IPS DF 19.7 (cell line): ENCODE measurements at regions not wholly inside any gene's neighbourhood (a gene's known extent, or its start where the extent isn't known, plus 50 kb on each side); places are given as distances from the start of the nearest gene placed in this dataset.
"Not testable (repeated sequence)": the region's sequence is repeated elsewhere in the genome, so short reads cannot be mapped to it uniquely, and the experiment has no call there.

Experiments
- DNase-seq: peaks from one replicate; pipeline ENCODE4 v3.0.0-alpha.2; 2013; ENCODE audit warnings: low read depth, low spot score

DNA sequence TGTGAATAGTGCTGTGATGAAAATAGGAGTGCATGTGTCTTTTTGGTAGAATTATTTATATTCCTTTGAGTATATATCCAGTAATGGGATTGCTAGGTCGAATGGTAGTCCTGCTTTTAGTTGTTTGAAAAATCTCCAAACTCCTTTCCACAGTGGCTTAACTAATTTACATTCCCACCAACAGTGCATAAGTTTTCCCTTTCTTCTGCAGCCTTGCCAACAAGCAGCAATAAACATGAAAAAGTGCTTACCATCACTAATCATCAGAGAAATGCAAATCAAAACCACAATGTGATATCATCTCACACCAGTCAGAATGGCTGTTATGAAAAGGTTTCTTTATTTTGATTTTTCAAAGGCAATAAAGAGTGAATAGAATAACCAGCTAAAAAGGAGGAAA lies 1105.9 kb downstream of the NAALADL2 start:
- no peak for DNase-seq

DNA sequence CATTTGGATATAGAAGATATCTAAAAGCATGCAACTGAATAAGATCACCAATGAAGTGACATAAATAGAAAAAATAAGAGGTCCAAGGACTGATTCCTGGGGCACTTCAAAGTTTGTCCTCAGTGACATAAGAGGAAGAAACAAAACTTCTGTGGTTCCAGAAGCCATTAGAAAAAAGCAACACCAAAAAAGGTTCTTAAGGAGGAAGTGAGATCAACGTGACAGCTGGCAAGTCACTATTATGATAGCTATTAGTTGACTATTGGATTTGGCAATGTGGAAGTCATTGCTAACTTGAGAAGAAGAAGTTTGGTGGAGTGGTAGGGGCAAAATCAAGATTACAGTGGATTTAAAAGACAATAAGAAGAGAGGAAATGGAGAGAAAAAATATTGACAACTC lies 1098.3 kb downstream of the NAALADL2 start:
- no peak for DNase-seq

DNA sequence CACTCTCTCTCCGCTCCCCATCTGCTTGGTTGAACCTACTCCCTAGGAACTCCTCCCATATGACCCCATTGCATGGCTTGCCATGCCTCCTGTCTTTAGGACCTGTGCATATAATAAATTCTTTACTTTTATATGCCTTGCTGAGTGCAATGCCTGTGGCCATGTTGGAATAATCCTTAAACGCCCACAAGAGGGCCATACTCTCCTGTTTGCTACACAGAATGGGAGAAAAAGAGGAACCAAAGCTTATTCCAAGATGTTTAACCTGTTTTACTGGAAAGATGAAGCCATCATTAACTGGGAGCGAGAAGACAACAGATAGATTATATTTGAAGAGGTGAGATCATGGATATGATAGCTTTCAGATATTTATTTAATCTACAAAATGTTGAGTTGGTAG lies 1097.8 kb downstream of the NAALADL2 start:
- DNase-seq: peak; percentile 15

DNA sequence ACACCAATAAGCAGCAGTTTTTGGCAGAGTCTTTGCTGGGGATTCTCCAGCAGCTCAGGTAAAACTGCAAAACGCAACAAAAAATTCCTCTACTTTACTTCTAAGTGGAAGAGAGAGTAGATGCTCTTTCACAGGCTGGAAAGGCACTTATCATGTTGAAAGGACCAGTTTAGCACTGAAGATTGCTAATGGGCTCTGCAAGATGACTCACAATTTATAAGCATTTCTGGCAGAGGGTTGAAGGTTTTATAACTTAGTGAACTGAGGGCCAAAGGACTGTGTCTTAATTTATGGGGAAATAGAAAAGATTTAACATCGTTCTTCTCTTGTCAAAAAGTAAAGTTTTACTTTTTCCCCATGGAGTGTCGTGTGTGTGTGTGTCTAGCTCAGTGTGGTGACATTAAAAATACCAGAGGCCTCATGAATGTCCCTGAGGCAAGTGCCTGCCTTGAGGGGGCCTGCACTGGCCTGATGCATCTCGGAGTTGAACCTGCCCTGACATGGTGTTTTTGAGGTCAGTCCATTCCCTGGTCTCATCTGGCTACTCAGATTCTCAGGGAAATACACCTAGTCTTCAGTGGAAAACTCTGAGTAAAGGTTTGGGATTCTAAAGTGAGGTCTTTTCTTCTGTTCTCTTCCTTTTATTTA lies 1092.0 kb downstream of the NAALADL2 start:
- DNase-seq: no peak

DNA sequence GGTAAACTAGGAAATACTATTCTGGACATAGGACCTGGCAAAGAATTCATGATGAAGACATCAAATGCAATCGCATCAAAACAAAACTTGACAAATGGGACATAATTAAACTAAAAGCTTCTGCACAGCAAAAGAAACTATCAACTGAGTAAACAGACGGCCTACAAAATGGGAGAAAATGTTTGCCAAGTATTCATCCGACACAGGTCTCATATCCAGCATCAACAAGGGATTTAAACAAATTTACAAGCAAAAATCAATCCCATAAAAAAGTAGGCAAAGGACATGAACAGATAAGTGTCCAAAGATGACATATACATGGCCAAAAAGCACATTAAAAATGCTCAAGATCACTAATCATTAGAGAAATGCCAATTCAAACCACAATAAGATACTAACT lies 1088.9 kb downstream of the NAALADL2 start:
- no peak for DNase-seq

DNA sequence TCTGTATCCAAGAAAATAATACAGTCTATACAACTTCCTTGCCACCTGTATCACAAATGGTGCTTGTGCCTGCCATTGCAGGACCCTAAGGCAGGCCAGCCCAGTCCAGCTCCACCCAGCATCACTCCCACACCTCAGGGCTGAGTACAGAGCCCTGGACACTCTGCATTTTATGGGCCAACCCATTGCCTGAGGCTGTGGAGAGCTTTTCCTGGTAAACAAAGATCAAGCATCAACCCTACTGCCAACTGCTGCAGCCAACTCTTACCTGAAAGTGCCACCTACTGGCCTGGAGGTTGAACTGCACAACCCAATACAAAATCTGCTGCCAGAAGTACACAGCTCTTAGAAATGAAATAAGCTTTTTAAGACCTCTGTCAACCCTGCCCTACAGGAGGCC lies 1082.2 kb downstream of the NAALADL2 start:
- DNase-seq: peak; percentile 33

DNA sequence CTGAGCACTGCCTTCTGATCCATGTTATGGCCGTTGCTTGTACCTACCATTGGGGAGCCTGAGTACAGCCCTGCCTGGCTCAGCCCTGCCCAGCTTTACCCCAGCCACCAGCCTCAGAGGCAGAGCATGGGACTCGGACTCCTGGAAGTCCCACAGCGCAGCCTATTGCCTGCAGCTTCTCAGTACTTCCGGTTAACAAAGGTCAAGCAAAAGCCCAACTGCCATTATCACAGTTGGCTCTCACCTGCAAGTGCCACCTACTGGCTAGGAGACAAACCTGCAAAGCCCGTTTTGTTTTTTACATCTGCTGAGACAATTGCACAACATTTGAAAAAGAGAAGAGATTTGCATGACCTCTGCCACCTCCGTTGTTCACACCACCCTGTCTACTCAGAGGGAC lies 1081.7 kb downstream of the NAALADL2 start:
- DNase-seq: peak; percentile 88

DNA sequence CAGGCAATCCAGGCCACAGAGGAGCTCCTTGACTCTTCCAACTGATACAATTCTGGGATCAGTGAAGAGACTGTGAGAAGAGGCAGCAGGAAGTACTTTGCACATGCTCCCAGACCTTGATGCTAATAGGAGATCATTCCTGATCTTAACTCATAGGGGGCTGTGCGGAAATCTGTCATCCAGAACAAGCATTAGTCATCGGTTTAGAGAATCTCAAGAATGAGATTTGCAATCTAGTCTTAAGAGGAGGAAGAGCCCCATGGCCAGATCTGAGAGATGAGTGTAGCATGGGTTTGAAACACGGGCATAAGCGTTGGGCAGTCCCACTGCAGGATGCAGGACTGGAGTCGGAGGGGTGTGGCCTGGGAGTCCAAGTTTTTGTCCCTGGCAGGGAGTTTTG lies 1081.1 kb downstream of the NAALADL2 start:
- DNase-seq: no peak

DNA sequence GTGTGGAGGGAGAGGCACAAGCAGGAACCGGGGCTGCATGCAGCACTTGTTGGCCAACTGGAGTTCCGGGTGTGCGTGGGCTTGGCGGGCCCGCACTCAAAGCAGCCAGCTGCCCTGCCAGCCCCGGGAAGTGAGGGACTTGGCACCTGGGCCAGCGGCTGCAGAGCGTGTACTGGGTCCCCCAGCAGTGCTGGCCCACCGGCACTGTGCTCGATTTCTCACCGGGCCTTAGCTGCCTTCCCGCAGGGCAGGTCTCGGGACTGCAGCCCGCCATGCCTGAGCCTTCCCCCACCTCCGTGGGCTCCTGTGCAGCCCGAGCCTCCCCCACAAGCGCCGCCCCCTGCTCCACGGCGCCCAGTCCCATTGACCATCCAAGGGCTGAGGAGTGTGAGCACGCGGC lies 1078.2 kb downstream of the NAALADL2 start:
- not testable (repeated sequence) for DNase-seq

DNA sequence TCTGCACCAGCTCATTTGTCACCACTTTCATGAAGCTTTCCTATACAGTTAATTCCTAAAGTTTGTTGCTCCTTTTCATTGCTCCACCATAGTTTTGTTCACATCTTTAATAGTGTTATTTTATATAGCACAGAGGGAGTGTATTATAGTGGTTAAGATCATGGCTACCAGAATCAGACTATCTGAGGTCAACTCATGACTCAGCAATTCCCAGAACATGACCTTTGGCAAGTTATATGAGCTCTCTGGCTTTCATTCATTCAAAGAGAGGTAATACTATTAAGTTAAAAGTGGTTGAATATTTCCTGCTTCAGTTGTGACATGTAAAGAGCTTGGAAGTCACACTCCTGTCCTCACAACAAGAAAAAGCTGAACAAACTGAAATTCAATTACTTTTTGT lies 1073.5 kb downstream of the NAALADL2 start:
- DNase-seq: no peak

DNA sequence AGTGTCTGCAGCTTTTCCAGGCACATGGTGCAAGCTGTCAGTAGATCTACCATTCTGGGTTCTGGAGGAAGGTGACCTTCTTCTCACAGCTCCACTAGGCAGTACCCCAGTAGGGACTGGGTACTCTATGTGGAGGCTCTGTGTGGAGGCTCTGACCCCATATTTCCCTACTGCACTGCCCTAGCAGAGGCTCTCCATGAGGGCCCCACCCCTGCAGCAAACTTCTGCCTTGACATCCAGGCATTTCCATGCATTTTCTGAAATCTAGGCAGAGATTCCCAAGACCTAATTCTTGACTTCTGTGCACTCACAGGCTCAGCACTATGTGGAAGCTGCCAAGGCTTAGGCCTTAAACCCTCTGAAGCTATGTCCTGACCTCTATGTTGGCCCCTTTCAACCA lies 1060.0 kb downstream of the NAALADL2 start:
- no peak for DNase-seq

DNA sequence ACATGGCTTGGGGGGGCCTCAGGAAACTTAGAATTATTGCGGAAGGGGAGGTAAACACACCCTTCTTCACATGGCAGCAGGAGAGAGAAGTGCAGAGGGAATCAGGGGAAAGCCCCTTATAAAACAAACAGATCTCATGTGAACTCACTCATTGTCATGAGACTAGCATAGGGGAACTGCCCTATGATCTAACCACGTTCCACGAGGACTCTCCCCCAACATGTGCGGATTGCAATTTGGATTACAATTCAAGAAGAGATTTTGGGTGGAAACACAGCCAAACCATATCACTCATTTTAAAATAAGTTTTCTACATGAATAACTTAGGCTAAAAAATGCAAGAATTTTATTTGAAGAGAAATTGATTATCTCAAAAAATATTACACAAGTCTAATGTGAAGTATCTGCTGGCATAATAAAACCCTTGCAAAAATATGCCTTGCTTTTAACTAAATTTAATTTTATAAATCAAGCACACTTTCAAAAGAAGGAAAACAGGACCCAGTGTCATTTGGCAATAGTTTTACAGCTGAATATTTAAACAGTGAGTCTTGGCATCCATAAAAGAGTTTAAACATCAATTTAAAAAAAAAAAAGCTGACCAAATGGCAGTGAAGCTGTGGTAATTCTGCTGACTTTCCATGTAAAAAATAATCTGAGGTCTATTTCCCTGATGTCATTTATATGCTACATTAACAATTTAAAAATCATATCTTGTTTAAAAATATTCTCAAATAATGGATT lies 1057.2 kb downstream of the NAALADL2 start:
- DNase-seq: no peak

DNA sequence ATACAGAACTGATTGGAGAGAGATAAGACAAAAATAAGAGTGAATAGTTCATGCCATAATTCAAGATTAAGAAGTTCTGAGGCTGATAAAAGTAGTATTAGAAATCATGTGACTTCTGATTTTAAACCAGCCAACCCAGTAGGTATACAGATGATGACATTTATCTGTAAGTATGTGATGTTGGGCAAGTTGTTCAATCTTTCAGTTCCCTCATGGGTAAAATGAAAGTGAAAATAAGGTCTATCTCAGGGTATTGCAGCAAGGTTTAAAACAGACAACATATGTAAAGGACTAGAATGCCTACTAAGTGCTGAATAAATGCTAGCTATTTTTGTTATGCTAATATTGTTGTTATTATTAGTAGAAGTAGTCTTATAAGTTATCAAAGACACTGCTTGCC lies 1055.7 kb downstream of the NAALADL2 start:
- DNase-seq: no peak

DNA sequence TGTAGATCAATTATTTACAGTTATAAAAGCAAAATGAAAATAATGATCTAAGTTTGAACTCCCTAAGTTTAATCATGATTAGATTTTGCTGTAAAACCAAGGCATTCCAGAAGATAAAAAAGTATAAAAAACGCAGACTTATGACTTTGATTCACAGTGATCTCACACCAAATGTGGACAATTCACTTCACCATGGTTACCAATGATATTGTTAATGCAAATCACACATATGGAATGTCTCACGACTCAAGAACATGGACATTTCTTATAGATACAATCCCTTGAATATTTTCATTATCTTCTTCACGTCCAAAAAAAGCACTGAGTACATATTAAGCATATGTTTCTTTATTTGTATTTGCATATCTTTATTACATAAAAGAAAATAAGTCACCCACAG lies 1054.2 kb downstream of the NAALADL2 start:
- no peak for DNase-seq

DNA sequence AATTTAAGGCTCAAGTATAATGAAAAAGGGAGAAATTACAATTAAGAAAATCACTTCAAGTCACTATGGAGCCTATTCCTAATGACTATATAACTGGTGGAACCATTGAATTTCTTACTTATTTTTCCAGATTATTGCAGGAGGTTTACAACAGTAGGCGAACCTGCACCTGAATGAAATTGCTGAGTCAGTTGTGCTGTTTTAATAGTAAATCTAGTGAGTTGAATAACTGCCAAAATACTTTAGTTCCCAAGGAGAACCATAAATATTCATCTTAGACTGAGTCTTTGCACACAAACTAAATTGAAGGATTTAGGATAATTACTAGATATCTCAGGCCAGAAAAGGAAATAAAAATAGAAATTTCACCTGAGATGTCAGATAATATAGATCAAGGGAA lies 1052.8 kb downstream of the NAALADL2 start:
- DNase-seq: no peak

DNA sequence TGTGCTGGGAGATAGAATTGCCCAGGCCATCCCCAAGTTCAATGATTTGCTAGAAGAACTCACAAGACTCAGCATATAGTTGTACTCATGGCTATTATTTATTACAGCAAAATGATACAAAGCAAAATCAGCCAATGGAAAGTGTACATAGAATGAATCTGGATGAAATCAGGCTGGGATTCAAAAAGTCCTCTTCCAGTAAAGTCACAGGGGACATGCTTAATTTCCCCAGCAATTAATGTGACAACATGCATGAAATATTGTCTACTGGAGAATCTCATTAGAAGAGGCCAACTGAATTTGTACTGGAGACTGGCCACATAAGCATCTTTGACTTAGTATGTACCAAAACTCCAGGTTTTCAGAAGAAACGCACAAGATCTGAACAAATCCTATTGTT lies 1043.1 kb downstream of the NAALADL2 start:
- no peak for DNase-seq

DNA sequence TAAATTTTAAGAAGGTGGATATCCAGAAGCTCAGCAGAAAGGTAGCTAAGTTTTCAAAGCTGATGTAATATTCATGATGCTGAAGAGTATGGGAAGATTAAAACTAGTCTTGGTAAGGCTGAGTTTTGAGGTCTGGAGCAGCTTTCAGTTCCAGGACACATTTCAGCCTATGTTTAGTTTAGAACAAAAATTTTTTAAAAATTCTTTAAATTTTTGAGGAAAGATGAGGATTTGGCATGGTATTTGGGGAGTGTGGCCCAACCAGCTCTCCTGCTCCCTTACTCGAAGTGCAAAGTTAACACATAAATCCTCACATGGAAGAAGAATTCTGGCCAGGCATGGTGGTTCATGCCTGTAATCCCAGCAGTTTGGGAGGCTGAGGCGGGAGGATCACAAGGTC lies 1039.1 kb downstream of the NAALADL2 start:
- DNase-seq: no peak

DNA sequence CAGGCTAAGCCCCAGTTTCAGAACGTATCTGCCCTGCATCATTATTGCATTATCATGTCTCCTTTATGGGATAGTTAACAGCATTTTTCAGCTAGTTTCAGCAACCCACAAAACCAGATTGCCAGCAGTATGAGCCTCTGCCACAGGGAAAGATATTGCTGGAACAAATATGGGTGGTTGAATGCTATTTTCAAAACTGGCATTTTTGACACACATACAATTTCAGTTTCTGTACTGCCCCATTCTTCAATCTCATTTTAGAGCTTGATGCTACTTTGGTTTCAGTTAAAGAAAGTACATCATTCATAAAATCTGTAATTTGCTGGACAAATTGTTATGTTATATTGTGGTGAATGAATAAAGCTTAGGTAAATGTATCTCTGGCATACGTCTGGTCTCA lies 1037.5 kb downstream of the NAALADL2 start:
- DNase-seq: no peak

DNA sequence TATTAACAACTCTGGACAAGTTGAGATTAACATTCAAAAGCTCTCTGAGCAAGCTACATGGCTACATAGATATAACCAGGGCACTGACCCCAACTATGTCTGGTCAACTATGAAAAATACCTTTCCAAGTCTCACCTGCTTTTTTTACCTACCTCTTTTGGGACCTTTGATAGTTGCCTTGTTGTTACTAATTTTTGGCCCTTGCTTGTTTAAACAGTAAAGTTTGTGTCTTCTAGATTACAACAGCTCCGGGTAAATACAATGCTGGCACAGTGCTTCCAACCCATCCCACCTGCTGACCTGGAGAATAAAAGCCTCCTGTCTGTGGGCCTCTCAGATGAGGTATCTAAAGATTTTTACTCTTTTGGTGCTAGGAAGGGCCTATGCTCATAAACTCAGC lies 1036.6 kb downstream of the NAALADL2 start:
- no peak for DNase-seq

DNA sequence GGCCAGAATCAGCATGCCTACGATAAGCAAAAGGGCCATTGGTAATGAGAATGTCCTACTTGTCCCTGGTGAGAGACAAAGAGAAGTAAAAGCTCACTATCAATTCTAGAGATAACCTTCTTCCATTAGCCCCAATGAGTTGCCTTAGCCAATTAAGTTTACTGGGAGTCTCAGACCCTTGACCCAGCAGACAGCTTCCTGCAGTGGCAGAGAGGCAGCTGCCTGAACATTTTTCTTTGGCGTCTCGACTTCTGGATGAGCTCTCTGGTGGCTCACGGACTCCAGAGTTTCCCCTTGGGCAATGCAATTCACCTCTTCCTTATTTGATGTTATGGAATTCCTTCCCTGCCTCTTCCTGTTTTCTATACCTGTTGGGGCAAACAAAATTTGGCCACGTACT lies 1034.4 kb downstream of the NAALADL2 start:
- DNase-seq: no peak

DNA sequence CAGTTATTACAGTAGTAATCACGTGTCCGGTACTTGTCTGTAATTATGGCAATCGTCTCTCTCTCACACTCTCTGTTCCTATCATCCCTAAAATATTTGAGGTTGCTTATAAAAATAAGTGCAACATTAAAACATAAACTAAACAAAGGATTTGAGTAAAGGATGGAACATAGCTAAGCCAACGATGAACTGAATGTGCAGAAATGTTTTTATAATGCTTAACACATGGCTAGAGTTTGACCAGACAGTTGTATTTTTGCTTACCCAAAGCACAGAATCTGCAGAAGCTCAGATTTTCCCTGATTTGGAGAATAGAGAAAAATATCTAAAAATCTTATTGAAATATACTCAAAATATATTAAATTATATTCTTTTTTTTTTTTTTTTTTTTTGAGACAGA lies 1030.9 kb downstream of the NAALADL2 start:
- DNase-seq: no peak

DNA sequence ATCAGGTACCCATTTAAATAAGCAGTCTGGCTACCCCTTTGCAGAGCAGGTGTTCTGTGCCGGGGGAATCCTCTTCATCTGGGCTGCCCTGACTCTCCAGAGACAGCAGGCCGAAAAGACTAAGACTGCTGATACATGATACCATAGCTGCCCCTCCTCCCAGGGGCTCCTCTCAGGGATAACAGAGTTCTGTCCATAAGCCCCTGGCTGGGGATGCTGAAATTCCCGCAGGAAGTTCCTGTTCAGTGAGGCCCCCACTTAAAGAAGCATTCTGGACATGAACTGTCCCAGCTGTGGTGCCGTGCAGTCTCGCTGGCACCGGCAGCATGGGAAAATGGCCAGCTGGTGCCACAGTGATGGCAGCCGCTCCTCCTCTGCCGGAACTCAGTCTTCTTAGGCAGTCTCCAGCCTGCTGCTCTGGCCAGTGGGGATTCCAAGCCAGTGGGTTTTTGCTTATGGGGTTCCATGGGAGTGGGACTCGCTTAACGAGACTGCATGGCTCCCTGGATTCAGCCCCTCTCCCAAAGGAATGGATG lies 1026.2 kb downstream of the NAALADL2 start:
- no peak for DNase-seq

DNA sequence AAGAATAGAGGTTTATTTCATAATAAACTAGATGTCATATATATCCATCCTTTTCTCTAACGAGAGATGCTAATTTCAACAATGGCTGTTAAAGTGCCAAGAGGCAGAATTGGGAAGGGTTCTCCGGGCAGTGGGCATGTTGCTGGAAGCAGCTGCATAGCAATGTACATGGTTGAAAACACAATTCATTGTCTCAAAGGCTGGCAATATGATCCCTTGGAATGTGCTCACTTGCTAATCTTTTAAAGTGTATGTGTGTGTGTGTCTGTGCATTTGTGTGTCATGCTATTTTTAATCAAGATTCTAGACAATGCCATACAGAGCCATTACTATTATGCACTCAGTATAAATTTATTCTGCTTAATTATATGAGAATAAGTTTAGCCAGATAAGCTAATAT lies 1020.3 kb downstream of the NAALADL2 start:
- no peak for DNase-seq
